ENCODE measurements at regions not wholly inside any gene's neighbourhood (a gene's known extent, or its start where the extent isn't known, plus 50 kb on each side); places are given as distances from the start of the nearest gene placed in this dataset.

GRCh38 chr14:97107080-97107479 lies 309.9 kb downstream of the VRK1 start:
- TF ChIP-seq YY1 (IDR thresholded peaks at IDR 0.05; ENCODE audit: low read depth), result no peak
- no peak for TF ChIP-seq REST (IDR thresholded peaks at IDR 0.05; ENCODE audit: low read depth)
- no peak for TF ChIP-seq EP300 (IDR thresholded peaks at IDR 0.05; ENCODE audit: borderline replicate concordance)
- no peak for TF ChIP-seq CREB1 (IDR thresholded peaks at IDR 0.05; ENCODE audit: low read depth)
- no peak for TF ChIP-seq CEBPB (IDR thresholded peaks at IDR 0.05)
- no peak for TF ChIP-seq ZBTB7A (IDR thresholded peaks at IDR 0.05; ENCODE audit: low read depth)
- TF ChIP-seq USF1 (IDR thresholded peaks at IDR 0.05), result no peak
- no peak for TF ChIP-seq NFIC (IDR thresholded peaks at IDR 0.05)
- no peak for TF ChIP-seq TCF12 (IDR thresholded peaks at IDR 0.05; ENCODE audit: low read depth)
- no peak for TF ChIP-seq TAF1 (IDR thresholded peaks at IDR 0.05; ENCODE audit: low read depth)
- TF ChIP-seq MAX (IDR thresholded peaks at IDR 0.05), result no peak
- no peak for TF ChIP-seq RAD21 (IDR thresholded peaks at IDR 0.05; ENCODE audit: low read depth)
- no peak for TF ChIP-seq FOXM1 (IDR thresholded peaks at IDR 0.05; ENCODE audit: borderline replicate concordance, low read depth)
